Osteocyte (in vitro differentiated cells): ENCODE measurements at regions not wholly inside any gene's neighbourhood (a gene's known extent, or its start where the extent isn't known, plus 50 kb on each side); places are given as distances from the start of the nearest gene placed in this dataset.

Source experiments
- DNase-seq: peaks from one replicate; pipeline ENCODE4 v3.0.0; 2021; ENCODE audit warnings: mixed read lengths; ENCODE audit not compliant: unreplicated experiment; ENCODE audit errors: extremely low spot score
- H3K27ac Mint-ChIP-seq: one replicate; pipeline ENCODE4 v1.8.0; 2021; ENCODE audit warnings: mild to moderate bottlenecking, mixed read lengths; ENCODE audit not compliant: unreplicated experiment
- H3K27me3 Mint-ChIP-seq: one replicate; pipeline ENCODE4 v1.8.0; 2021; ENCODE audit warnings: mixed read lengths; ENCODE audit not compliant: unreplicated experiment
- H3K36me3 Mint-ChIP-seq: one replicate; pipeline ENCODE4 v1.8.0; 2021; ENCODE audit warnings: mixed read lengths; ENCODE audit not compliant: unreplicated experiment
- H3K4me1 Mint-ChIP-seq: one replicate; pipeline ENCODE4 v1.8.0; 2021; ENCODE audit warnings: mixed read lengths; ENCODE audit not compliant: unreplicated experiment
- H3K4me3 Mint-ChIP-seq: one replicate; pipeline ENCODE4 v1.8.0; 2021; ENCODE audit warnings: mild to moderate bottlenecking, moderate library complexity, mixed read lengths; ENCODE audit not compliant: unreplicated experiment
- H3K9me3 Mint-ChIP-seq: one replicate; pipeline ENCODE4 v1.8.0; 2021; ENCODE audit warnings: mixed read lengths; ENCODE audit not compliant: unreplicated experiment
- TF ChIP-seq, protein P1 (sequence below): fragments of 200-600 bp; sonication (generic); IDR thresholded peaks from 2 replicates; pipeline ENCODE4 v1.5.0; 2021; ENCODE audit warnings: antibody characterized with exemption, mild to moderate bottlenecking, moderate library complexity

DNA sequence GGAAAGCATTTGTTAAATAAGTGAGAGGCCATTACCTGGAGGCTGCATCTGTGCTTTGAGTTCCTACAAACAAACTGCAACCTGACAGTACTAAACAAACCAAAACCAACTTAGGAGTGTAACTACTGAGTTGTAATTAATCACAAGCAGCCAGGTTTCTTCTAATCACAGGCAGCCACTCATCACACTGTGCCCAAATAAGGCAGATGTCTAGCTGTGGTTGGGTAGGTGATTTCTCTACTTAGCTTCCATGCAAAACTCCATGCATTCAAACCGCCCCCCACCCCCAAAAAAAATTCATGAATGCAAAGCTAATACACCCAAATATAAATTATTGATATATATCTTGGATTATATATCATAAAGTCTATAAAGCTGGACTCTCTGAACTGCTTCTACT is 461.1 kb downstream of the ARL4A start:
- TF ChIP-seq, protein P1, sequence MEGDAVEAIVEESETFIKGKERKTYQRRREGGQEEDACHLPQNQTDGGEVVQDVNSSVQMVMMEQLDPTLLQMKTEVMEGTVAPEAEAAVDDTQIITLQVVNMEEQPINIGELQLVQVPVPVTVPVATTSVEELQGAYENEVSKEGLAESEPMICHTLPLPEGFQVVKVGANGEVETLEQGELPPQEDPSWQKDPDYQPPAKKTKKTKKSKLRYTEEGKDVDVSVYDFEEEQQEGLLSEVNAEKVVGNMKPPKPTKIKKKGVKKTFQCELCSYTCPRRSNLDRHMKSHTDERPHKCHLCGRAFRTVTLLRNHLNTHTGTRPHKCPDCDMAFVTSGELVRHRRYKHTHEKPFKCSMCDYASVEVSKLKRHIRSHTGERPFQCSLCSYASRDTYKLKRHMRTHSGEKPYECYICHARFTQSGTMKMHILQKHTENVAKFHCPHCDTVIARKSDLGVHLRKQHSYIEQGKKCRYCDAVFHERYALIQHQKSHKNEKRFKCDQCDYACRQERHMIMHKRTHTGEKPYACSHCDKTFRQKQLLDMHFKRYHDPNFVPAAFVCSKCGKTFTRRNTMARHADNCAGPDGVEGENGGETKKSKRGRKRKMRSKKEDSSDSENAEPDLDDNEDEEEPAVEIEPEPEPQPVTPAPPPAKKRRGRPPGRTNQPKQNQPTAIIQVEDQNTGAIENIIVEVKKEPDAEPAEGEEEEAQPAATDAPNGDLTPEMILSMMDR: no peak
- Mint-ChIP-seq H3K27me3 (no peaks in the 10 kb centered on the region), H3K27ac (no peak overlapping the region), H3K4me3 (no peak overlapping the region), H3K9me3 (no peaks in the 10 kb centered on the region), H3K36me3 (no peaks in the 10 kb centered on the region), H3K4me1 (peaks cover 2% of the 10 kb centered on the region)
- no peak for DNase-seq

GRCh38 chr7:13151978-13152377 is 464.5 kb downstream of the ARL4A start:
- no peak overlapping the region for H3K4me3 Mint-ChIP-seq
- H3K36me3 Mint-ChIP-seq: no peaks in the 10 kb centered on the region
- no peaks in the 10 kb centered on the region for H3K4me1 Mint-ChIP-seq
- no peak for DNase-seq
- no peaks in the 10 kb centered on the region for H3K27me3 Mint-ChIP-seq
- H3K27ac Mint-ChIP-seq: no peak overlapping the region
- H3K9me3 Mint-ChIP-seq: no peaks in the 10 kb centered on the region
- TF ChIP-seq, protein P1: no peak

GRCh38 chr7:13152755-13153154 is 465.3 kb downstream of the ARL4A start:
- Mint-ChIP-seq H3K27me3 (no peaks in the 10 kb centered on the region), H3K9me3 (no peaks in the 10 kb centered on the region), H3K36me3 (no peaks in the 10 kb centered on the region), H3K4me3 (no peak overlapping the region), H3K27ac (no peak overlapping the region), H3K4me1 (no peaks in the 10 kb centered on the region)
- TF ChIP-seq, protein P1: no peak
- no peak for DNase-seq

DNA sequence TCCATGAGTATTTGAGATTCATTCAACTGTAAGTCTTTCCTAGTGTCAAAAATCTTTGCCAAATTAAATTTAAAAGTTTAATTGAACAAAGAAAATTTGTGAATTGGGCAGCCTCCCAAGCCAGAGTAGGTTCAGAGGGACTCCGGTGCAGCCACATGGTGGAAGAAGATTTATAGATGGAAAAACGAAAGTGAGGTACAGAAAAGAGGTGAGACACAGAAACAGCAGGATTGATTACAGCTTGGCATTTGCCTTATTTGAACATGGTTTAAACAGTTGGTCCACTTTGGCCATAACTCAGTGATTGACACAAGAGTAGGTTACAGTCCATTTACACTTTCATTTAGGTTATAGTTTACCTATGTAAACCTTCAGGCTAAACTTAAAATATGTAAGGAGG is 465.8 kb downstream of the ARL4A start:
- H3K36me3 Mint-ChIP-seq: no peaks in the 10 kb centered on the region
- no peaks in the 10 kb centered on the region for H3K27me3 Mint-ChIP-seq
- no peak overlapping the region for H3K27ac Mint-ChIP-seq
- no peaks in the 10 kb centered on the region for H3K4me1 Mint-ChIP-seq
- TF ChIP-seq, protein P1: no peak
- H3K4me3 Mint-ChIP-seq: no peak overlapping the region
- no peaks in the 10 kb centered on the region for H3K9me3 Mint-ChIP-seq
- DNase-seq: no peak

GRCh38 chr7:13153742-13154141 is 466.3 kb downstream of the ARL4A start:
- Mint-ChIP-seq H3K27me3 (no peaks in the 10 kb centered on the region), H3K27ac (no peak overlapping the region), H3K36me3 (no peaks in the 10 kb centered on the region), H3K9me3 (no peaks in the 10 kb centered on the region), H3K4me1 (no peaks in the 10 kb centered on the region), H3K4me3 (no peak overlapping the region)
- no peak for DNase-seq
- TF ChIP-seq, protein P1: no peak
